ENCODE measurements at regions not wholly inside any gene's neighbourhood (a gene's known extent, or its start where the extent isn't known, plus 50 kb on each side); places are given as distances from the start of the nearest gene placed in this dataset.

DNA sequence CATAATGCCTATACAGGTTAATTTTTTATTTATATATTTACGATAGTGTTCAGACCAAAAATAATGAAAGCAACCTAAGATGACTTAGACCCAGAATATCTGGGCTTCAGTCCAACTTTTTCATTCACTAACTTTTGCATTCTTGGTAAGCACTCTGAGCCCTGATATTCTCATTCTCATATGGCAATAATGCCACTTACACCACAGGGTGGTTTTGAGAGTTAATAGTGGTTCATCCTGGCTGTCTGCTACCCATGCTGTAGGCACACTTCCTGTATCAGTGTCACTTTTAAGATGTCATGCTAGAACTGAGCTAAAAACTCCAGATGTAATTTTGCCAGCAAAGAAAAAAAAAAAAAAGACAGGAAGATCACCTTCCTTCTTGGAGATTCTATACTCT lies 508.7 kb upstream of the FMR1 start:
- TF ChIP-seq, protein P1, sequence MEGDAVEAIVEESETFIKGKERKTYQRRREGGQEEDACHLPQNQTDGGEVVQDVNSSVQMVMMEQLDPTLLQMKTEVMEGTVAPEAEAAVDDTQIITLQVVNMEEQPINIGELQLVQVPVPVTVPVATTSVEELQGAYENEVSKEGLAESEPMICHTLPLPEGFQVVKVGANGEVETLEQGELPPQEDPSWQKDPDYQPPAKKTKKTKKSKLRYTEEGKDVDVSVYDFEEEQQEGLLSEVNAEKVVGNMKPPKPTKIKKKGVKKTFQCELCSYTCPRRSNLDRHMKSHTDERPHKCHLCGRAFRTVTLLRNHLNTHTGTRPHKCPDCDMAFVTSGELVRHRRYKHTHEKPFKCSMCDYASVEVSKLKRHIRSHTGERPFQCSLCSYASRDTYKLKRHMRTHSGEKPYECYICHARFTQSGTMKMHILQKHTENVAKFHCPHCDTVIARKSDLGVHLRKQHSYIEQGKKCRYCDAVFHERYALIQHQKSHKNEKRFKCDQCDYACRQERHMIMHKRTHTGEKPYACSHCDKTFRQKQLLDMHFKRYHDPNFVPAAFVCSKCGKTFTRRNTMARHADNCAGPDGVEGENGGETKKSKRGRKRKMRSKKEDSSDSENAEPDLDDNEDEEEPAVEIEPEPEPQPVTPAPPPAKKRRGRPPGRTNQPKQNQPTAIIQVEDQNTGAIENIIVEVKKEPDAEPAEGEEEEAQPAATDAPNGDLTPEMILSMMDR (IDR thresholded peaks at IDR 0.05) = no peak
- no peak for TF ChIP-seq POLR2A (IDR thresholded peaks at IDR 0.05)
